GM19463 (cell line): ENCODE measurements at regions not wholly inside any gene's neighbourhood (a gene's known extent, or its start where the extent isn't known, plus 50 kb on each side); places are given as distances from the start of the nearest gene placed in this dataset.

Experiments
- ATAC-seq: cut with Tn5 transposase; IDR thresholded peaks from one replicate; pipeline ENCODE4 v1.9.1; 2021; ENCODE audit warnings: mild to moderate bottlenecking, moderate library complexity; ENCODE audit not compliant: unreplicated experiment

GRCh38 chr15:101124731-101125451 is 127.0 kb downstream of the CHSY1 start:
- ATAC-seq = no peak

- no peak for ATAC-seq
Observed at GRCh38 chr15:101123222-101123910, 128.5 kb downstream of the CHSY1 start.

DNA sequence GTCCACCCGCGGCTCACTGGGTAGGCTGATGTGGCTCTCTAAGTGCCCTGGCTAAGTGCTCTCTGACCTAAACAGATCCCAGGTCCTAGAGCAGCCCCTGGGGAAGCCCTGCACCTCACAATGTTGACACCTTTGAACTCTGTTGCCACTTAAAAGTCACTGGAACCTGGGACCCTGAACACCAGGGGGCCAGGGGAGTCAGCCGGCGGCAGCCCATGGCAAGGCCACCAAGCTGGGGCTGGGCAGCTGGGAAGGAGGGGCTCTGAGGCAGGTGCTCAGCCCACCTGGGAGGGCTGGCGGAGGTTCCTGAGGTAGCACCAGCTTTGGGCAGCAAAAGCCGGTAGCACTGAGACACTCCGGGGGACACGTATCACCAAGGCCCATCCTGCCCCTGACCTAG is 129.0 kb downstream of the CHSY1 start:
- no peak for ATAC-seq

GRCh38 chr15:101122266-101122665 is 129.6 kb downstream of the CHSY1 start:
- ATAC-seq = no peak

GRCh38 chr15:101121511-101122090 is 130.2 kb downstream of the CHSY1 start:
- ATAC-seq = peak; percentile 82

DNA sequence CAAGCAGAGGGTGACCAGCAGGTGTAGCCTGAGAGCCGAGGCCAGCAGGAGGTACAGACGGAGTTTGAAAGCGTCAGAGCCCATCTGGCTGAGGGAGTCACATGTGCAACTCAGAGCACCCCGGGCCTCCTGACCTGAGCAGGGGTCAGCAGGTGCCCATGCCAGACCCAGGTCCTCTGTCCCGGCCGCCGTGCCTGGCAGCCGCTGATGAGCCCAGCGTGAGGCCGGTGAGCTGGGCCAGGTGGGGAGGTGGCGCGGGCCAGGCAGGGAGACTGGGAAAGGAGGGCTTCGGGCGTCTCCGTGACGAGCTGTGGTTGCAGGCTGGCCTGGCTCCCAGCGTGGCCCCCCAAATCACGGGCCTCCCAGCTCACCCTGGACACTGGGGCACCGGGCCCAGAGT is 130.9 kb downstream of the CHSY1 start:
- no peak for ATAC-seq

GRCh38 chr15:101120473-101120872 is 131.4 kb downstream of the CHSY1 start:
- ATAC-seq = no peak
